MM.1S (cell line): ENCODE measurements at regions not wholly inside any gene's neighbourhood (a gene's known extent, or its start where the extent isn't known, plus 50 kb on each side); places are given as distances from the start of the nearest gene placed in this dataset.

Experiments used
- CTCF ChIP-seq: fragments of 300-600 bp; sonication (generic); IDR thresholded peaks from 2 replicates; pipeline ENCODE4 v1.5.1; 2016; ENCODE audit warnings: antibody characterized with exemption, low read length, mixed read lengths
- EZH2 ChIP-seq: fragments of 300-600 bp; sonication (generic); optimal IDR thresholded peaks from 2 replicates; pipeline ENCODE3; 2017; ENCODE audit warnings: low read depth, mild to moderate bottlenecking, antibody characterized with exemption, low read length, mixed read lengths
- EZH2phosphoT487 ChIP-seq: fragments of 300-600 bp; sonication (generic); IDR thresholded peaks from 2 replicates; pipeline ENCODE4 v1.6.1; 2018; ENCODE audit warnings: antibody characterized with exemption, low read length

- TF ChIP-seq EZH2 = no peak
- TF ChIP-seq CTCF = no peak
- TF ChIP-seq EZH2phosphoT487 = no peak
Observed at GRCh38 chr3:46080124-46080968, 53.1 kb upstream of the XCR1 start.
